SK-N-DZ (cell line): ENCODE measurements at regions not wholly inside any gene's neighbourhood (a gene's known extent, or its start where the extent isn't known, plus 50 kb on each side); places are given as distances from the start of the nearest gene placed in this dataset.
A peak's percentile ranks its signal among the peaks of the same experiment; 100 is the strongest.

Experiments
- DNase-seq: peaks from one replicate; pipeline ENCODE4 v3.0.0-alpha.2; 2015; ENCODE audit warnings: low spot score

DNA sequence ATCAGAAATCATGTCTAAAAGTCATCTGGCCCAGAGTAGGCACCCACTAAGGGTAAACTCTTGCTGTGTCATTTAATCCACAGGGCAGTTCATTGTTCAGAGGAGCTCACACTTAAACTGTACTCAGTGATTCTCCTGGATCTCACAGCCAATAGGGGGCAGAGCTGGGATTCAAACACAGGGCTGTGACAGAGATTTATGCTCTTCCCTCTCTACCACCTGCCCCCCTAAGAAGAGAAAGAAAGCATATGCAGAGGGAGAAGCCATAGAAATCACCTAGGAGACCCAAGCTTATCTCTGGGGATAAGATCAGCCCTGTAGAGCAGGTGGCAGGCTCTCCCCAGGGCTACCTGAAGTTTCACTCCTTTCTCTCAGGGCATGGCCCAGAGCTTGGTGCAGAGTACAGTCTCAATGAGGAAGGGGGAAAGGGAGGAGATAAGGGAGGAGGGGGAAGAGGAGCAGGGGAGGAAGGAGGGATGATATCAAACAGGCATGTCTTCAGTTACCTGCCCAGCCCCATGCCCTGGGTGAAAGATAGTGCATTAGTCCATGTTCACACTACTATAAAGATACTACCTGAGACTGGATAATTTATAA, 51.8 kb upstream of the ADPGK start:
- DNase-seq, result peak; percentile 58

DNA sequence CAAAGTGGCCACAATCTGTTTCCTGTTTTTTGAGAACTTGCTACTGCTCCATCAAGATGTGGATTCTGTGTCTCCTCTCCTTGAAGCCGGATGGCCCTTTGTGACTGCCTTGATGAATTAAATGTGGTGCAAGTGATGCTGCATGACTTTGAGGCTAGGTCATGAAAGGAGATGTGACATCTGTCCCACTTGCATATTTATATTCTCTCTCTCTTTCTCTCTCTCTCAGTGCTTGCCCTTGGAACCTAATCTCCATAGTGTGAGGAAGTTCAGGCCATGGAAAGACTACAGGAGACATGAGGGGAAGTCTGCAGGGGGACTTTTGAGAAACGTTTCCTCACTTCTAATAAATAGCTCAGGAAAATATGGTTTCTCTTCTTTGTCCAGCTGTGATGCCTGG, 50.0 kb upstream of the ADPGK start:
- DNase-seq, result no peak
